ENCODE measurements at regions not wholly inside any gene's neighbourhood (a gene's known extent, or its start where the extent isn't known, plus 50 kb on each side); places are given as distances from the start of the nearest gene placed in this dataset.

DNA sequence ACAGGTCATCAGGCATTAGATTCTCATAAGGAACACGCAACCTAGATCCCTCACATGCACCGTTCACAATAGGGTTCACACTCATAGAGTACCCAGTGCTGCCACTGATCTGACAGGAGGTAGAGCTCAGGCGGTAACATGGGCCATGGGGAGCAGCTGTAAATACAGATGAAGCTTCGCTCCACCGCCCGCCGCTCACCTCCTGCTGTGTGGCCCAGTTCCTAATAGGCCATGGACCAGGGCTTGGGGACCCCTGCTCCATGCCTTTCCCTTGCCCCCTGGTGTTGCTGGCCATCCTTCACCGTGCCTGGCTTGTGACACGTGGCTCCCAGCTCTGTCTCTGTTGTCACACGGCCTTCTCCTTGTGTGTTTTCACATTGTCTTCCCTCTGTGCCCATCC is 171.1 kb upstream of the JARID2 start:
- Mint-ChIP-seq H3K4me3 (no peak overlapping the region), H3K27me3 (no peaks in the 10 kb centered on the region), H3K36me3 (ENCODE audit: low read depth) (no peaks in the 10 kb centered on the region), H3K4me1 (peaks cover 3% of the 10 kb centered on the region), H3K27ac (no peak overlapping the region), H3K9me3 (no peaks in the 10 kb centered on the region)
- POLR2A ChIA-PET, result no interaction called here
- no peak for DNase-seq
- CTCF ChIA-PET, result interaction anchor here (0.5 kb wide), 1 partner anchor 265 kb away, joined by 3 read pairs; no protein-coding TSS in a partner anchor

DNA sequence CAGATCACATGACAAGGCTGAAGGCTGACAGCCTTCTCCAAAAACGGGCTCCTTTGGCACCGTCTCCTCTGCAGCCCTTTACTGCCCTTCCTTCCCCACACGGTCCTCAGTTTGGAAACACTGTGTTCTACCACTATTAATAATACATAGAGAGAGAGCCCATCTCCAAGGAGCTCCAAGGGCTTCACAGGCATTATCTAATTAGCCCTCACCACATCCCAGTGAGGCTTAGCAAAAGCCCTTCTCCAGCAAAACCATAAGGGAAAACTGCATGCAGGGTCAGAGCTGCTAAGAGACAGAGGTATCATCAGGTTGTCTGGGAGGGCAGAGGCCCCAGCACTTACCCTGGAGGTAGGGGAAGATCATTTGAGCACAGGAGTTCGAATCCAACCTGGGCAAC is 169.3 kb upstream of the JARID2 start:
- no peaks in the 10 kb centered on the region for H3K36me3 Mint-ChIP-seq (ENCODE audit: low read depth)
- no peak for DNase-seq
- no peaks in the 10 kb centered on the region for H3K9me3 Mint-ChIP-seq
- peaks cover 3% of the 10 kb centered on the region for H3K4me1 Mint-ChIP-seq
- H3K27me3 Mint-ChIP-seq, result no peaks in the 10 kb centered on the region
- no peak overlapping the region for H3K4me3 Mint-ChIP-seq
- H3K27ac Mint-ChIP-seq, result no peak overlapping the region
- ChIA-PET CTCF (no interaction called here), POLR2A (no interaction called here)

DNA sequence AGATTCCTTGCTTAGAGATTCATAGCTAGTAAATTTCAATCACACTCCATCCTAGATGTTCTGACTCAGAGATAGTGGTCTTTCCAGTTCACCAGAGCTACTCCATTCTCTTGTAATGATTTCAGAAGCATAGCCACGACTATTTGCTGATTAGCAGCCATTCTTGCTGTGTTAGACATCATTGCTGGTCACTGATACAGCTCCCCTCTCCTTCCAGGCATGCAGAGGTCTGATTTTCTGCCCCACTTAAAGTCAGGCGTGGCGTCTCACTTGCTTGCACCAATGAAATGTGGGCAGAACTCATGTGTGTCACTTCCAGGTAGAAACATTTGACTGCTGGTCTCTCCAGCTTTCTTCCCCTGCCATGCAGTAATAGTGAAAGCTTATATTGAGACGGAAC is 168.9 kb upstream of the JARID2 start:
- no peak overlapping the region for H3K4me3 Mint-ChIP-seq
- H3K36me3 Mint-ChIP-seq (ENCODE audit: low read depth), result no peaks in the 10 kb centered on the region
- no peaks in the 10 kb centered on the region for H3K27me3 Mint-ChIP-seq
- ChIA-PET CTCF (no interaction called here), POLR2A (no interaction called here)
- no peak overlapping the region for H3K27ac Mint-ChIP-seq
- no peaks in the 10 kb centered on the region for H3K9me3 Mint-ChIP-seq
- H3K4me1 Mint-ChIP-seq, result peaks cover 3% of the 10 kb centered on the region
- DNase-seq, result no peak

DNA sequence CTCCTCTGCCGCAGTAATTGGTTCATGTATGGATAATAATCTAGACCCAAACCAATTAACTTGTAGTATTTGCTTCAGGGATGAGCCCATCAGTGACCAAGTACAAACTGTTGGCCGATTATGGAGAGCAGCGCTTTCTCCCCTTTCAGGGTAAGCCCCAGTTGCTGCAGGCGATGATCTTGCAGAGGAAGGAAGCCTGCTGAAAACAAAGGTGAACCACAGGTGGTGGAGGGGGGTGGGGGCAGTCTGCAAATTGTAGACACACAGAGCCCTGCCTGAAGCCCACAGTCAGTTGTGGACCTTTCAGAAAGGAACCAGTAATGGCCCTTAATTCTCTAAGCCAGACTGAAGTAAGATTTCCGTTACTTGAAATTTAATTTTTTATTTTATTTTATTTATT is 167.9 kb upstream of the JARID2 start:
- no peak overlapping the region for H3K27ac Mint-ChIP-seq
- no peak for DNase-seq
- POLR2A ChIA-PET, result no interaction called here
- no peaks in the 10 kb centered on the region for H3K9me3 Mint-ChIP-seq
- H3K36me3 Mint-ChIP-seq (ENCODE audit: low read depth), result no peaks in the 10 kb centered on the region
- H3K4me3 Mint-ChIP-seq, result no peak overlapping the region
- no peaks in the 10 kb centered on the region for H3K27me3 Mint-ChIP-seq
- peaks cover 3% of the 10 kb centered on the region for H3K4me1 Mint-ChIP-seq
- CTCF ChIA-PET, result no interaction called here

DNA sequence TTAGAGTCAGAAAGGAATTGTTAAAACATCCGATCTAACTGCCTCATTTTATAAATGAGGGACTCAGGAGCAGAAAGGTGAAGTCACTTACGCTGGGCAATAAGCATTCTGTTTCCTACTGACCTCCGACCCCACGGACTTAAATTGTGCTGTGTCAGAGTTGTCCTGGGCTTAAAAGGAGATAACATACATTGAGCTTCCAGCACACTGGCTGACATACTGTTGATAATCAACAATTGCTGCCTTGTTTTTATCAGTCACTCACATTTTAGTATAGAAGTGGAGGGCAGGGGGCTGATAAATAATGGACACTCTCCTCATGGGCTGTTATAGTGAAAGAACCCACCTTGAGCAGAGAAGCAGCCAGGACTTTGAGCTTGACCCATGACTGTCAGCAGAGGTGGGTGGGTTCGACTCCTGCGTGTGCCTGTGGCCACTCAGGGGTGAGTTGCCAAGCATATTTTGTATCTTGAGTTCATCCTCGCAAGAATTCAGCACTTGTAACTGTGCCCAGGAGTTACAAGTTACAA is 166.5 kb upstream of the JARID2 start:
- CTCF ChIA-PET, result no interaction called here
- H3K27ac Mint-ChIP-seq, result no peak overlapping the region
- peaks cover 3% of the 10 kb centered on the region for H3K4me1 Mint-ChIP-seq
- no peaks in the 10 kb centered on the region for H3K27me3 Mint-ChIP-seq
- POLR2A ChIA-PET, result no interaction called here
- DNase-seq, result no peak
- H3K9me3 Mint-ChIP-seq, result no peaks in the 10 kb centered on the region
- no peak overlapping the region for H3K4me3 Mint-ChIP-seq
- H3K36me3 Mint-ChIP-seq (ENCODE audit: low read depth), result no peaks in the 10 kb centered on the region

DNA sequence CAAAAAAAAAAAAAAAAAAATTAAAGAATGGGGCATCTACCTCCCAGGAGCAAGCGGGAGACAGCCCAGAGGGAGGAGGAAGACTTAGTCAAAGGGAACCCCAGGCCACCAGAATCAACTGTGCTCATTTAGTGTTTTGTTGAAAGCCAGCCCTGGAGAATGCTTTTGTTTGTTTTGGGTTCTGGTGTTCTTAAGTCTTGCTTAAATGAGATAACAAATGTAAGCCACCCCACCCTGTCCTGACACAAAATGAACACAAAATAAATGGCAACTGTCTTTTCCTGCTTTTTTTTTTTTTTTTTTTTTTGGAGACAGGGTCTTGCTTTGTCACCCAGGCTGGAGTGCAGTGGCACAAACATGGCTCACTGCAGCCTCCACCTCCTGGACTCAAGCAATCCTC is 165.0 kb upstream of the JARID2 start:
- H3K36me3 Mint-ChIP-seq (ENCODE audit: low read depth), result no peaks in the 10 kb centered on the region
- no peaks in the 10 kb centered on the region for H3K9me3 Mint-ChIP-seq
- no peak for DNase-seq
- no peak overlapping the region for H3K4me3 Mint-ChIP-seq
- POLR2A ChIA-PET, result no interaction called here
- CTCF ChIA-PET, result no interaction called here
- peaks cover 3% of the 10 kb centered on the region for H3K4me1 Mint-ChIP-seq
- H3K27ac Mint-ChIP-seq, result no peak overlapping the region
- H3K27me3 Mint-ChIP-seq, result no peaks in the 10 kb centered on the region

DNA sequence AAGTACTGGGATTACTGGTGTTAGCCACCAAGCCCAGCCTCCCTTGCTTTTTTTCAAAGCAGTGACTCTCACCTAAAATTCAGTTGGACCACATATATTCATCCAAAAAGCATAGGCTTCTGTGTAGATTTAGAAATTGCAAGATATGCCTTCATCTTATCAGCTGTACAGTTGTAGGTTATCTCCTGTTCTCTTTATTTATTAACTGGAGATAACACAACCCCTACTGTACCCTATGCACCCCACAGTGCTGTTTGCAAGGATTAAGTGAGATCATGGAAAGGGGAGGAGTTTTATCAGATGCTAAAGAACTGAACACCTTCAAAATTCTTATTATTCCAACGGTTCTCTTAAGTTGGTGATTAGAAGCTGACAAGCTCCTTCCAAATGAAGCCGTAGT is 164.4 kb upstream of the JARID2 start:
- H3K9me3 Mint-ChIP-seq, result no peaks in the 10 kb centered on the region
- CTCF ChIA-PET, result no interaction called here
- H3K27me3 Mint-ChIP-seq, result no peaks in the 10 kb centered on the region
- no peak for DNase-seq
- peaks cover 3% of the 10 kb centered on the region for H3K4me1 Mint-ChIP-seq
- no peak overlapping the region for H3K27ac Mint-ChIP-seq
- H3K4me3 Mint-ChIP-seq, result no peak overlapping the region
- POLR2A ChIA-PET, result no interaction called here
- H3K36me3 Mint-ChIP-seq (ENCODE audit: low read depth), result no peaks in the 10 kb centered on the region

DNA sequence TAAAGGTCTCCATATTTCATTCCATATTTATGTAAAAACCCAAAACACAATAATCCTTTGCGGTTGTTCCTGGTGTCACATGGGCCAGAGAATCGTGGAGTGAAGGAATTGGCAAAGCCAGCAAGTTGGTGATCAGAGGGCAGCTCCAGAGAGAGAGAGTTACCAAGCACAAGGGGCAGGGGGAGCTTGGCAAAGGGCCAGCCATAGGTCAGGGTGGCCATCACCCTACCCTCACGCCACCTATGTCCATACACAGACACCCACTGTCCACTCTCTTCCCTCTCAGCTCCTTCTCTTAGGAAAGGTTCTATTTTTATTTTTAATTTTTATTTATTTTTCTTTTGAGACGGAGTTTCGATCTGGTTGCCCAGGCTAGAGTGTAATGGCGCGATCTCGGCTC is 163.2 kb upstream of the JARID2 start:
- H3K36me3 Mint-ChIP-seq (ENCODE audit: low read depth), result no peaks in the 10 kb centered on the region

DNA sequence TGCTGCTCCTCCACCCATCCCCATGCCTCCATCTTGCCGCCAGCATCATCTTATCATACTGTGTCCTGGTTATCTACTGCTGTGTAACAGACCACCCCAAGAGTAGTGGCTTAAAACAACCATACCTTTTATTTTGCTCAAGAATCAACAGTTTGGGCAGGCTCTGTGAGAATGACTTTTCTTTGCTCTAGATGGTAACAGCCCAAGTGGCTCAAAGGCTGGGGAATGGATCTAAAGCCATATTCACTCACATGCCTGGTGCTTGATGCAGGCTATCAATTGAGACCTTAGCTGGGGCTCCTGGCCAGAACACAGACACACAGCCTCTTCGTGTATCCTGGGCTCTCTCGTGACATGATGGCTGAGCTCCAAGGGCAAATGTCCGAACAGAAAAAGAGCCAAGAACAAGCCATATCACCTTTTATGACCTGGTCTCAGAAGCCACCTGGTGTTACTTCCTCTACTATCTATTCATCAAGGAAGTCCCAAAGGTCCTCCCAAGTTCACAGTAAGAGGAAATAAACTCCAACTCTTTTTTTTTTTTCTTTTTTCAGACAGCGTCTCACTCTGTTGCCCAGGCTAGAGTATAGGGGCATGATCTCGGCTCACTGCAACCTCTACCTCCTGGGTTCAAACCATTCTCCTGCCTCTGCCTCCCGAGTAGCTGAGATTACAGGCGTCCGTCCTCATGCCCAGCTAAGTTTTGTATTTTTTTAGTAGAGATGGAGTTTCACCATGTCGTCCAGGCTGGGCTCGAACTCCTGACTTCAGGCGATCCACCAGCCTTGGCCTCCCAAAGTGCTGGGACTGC is 159.3 kb upstream of the JARID2 start:
- Mint-ChIP-seq H3K36me3 (ENCODE audit: low read depth) (no peaks in the 10 kb centered on the region), H3K4me3 (no peak overlapping the region), H3K27ac (no peak overlapping the region), H3K9me3 (no peaks in the 10 kb centered on the region), H3K27me3 (no peaks in the 10 kb centered on the region), H3K4me1 (no peaks in the 10 kb centered on the region)
- POLR2A ChIA-PET, result no interaction called here
- DNase-seq, result no peak
- CTCF ChIA-PET, result no interaction called here

More for the DNA sequence above, 163.2 kb upstream of the JARID2 start:
- no peak for DNase-seq
- ChIA-PET CTCF (no interaction called here), POLR2A (no interaction called here)
- no peaks in the 10 kb centered on the region for H3K27me3 Mint-ChIP-seq
- no peaks in the 10 kb centered on the region for H3K9me3 Mint-ChIP-seq
- H3K27ac Mint-ChIP-seq, result no peak overlapping the region
- H3K4me1 Mint-ChIP-seq, result no peaks in the 10 kb centered on the region
- no peak overlapping the region for H3K4me3 Mint-ChIP-seq

DNA sequence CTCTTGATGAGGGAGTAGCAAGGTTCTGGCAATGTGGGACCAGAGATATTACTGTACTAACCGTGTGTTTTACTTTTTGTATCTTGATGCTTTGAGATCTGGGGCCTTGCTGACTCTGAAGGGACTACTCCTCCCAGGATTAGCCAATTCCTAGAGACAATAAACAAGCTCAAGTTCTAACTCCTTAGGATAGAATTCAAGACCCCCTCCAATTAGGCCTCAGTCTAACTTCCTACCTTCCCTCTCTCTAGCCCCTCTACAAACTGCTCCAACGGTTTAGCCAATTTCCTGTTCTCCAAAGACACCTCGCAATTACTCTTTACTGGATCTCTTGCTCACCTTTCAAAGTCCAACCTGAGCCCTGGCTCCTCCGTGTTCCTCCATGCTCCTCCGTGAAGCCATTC is 158.7 kb upstream of the JARID2 start:
- no peak for DNase-seq
- no peak overlapping the region for H3K27ac Mint-ChIP-seq
- H3K4me1 Mint-ChIP-seq, result no peaks in the 10 kb centered on the region
- H3K4me3 Mint-ChIP-seq, result no peak overlapping the region
- no peaks in the 10 kb centered on the region for H3K9me3 Mint-ChIP-seq
- CTCF ChIA-PET, result no interaction called here
- no peaks in the 10 kb centered on the region for H3K27me3 Mint-ChIP-seq
- POLR2A ChIA-PET, result no interaction called here
- no peaks in the 10 kb centered on the region for H3K36me3 Mint-ChIP-seq (ENCODE audit: low read depth)

DNA sequence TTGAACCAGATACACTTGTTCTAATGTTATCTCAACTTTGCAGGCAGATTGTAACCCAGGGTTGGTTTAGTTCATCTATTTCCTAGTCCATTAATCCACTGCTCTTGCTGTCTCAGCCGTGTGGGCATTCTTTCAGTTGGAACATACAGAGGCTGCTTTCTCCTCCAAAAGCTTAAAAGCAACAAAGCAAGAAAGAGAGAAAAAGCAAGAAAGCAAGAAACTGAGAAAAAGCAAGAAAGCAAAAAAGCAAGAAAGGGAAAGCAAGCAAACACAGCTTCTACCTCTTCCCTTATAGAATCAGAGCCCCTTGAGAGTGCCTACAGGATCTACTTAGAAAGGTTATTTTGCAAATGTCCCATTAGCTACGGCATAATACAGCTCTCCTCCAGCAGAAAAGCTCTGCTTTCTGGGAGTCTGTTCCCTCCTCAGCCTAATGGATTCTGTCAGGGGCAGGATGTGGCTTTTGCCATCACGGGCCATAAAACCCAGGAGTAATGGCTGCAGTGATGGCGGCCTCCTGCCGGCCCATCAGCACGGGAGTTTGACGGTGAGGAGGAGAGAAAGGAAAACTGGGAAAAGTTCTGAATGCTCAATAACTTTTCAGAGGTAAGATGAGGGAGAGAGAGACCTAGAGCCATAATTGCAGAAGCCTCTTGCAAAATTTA is 156.8 kb upstream of the JARID2 start:
- ChIA-PET CTCF (no interaction called here), POLR2A (no interaction called here)
- Mint-ChIP-seq H3K9me3 (no peaks in the 10 kb centered on the region), H3K27me3 (no peaks in the 10 kb centered on the region), H3K36me3 (ENCODE audit: low read depth) (no peaks in the 10 kb centered on the region), H3K27ac (no peak overlapping the region), H3K4me3 (no peak overlapping the region), H3K4me1 (no peaks in the 10 kb centered on the region)
- no peak for DNase-seq

DNA sequence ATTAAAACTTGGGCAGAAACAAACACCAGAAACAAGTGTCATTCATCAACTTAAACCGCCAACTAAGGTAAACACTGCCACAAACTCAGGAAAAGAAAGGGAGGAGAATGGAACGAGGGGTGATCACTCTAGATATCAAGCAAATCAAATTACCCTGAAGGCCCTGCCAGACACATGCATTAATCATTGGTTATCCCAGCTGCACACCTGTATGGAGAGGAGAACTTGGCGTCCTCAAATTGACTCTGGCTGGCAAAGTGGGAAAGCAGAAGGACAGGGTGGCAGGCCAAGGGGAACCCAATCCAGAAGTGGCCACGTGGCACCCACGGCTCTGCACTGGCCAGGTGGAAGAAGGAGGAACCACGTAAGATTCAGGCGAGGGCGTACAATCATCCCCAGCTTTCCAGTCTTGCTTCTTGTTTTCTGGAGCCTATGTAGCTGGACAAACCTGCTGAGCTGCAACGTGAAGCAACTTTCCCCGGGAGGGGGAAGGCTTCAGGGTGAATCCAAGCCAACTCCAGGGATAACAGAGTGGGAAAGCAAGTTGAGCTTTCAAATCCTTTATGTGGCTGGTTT is 156.2 kb upstream of the JARID2 start:
- ChIA-PET CTCF (no interaction called here), POLR2A (no interaction called here)
- H3K4me1 Mint-ChIP-seq, result no peaks in the 10 kb centered on the region
- H3K4me3 Mint-ChIP-seq, result no peak overlapping the region
- H3K27me3 Mint-ChIP-seq, result no peaks in the 10 kb centered on the region
- no peak overlapping the region for H3K27ac Mint-ChIP-seq
- DNase-seq, result no peak
- H3K9me3 Mint-ChIP-seq, result no peaks in the 10 kb centered on the region
- no peaks in the 10 kb centered on the region for H3K36me3 Mint-ChIP-seq (ENCODE audit: low read depth)

DNA sequence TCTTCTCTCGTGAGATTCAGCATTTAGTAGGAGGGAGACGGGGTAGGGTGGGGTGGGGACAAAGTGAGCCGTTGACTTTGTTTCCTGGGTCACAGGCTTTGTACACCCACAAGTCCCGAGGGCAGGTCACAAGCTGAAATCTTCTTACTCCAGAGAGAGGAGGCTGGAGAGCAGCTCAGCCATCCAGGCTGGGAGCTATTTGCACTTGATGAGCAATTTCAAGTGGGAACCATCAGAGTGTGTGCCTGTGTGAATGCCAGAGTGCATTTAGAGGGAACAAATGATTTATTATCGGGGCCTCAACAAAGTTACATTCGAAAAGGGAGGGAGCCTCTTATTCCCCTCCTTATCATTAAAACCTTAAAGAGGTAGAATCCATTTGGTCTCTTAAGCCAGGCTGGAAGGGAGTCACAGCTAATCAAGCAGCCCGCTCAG is 155.7 kb upstream of the JARID2 start:
- no peaks in the 10 kb centered on the region for H3K9me3 Mint-ChIP-seq
- POLR2A ChIA-PET, result no interaction called here
- H3K4me3 Mint-ChIP-seq, result no peak overlapping the region
- no peaks in the 10 kb centered on the region for H3K27me3 Mint-ChIP-seq
- CTCF ChIA-PET, result no interaction called here
- no peaks in the 10 kb centered on the region for H3K36me3 Mint-ChIP-seq (ENCODE audit: low read depth)
- H3K4me1 Mint-ChIP-seq, result no peaks in the 10 kb centered on the region
- no peak overlapping the region for H3K27ac Mint-ChIP-seq
- DNase-seq, result no peak

Measured in activated CD4-positive, alpha-beta memory T cell treated with anti-CD3 and anti-CD28 coated beads, Interleukin-2, amount 10 ng/mL, durations not matched to agents 7 days and 5 days (primary cell).